OCI-LY1 (cell line): ENCODE measurements at regions not wholly inside any gene's neighbourhood (a gene's known extent, or its start where the extent isn't known, plus 50 kb on each side); places are given as distances from the start of the nearest gene placed in this dataset.

ENCODE experiments used
- H2AFZ ChIP-seq: fragments of 200-600 bp; sonication (generic), shearing (Covaris generic); 2 replicates; pipeline ENCODE4 v1.6.0; 2014; ENCODE audit warnings: antibody characterized with exemption, mild to moderate bottlenecking, low read length
- H3F3A ChIP-seq: fragments of 200-600 bp; sonication (generic), shearing (Covaris generic); 2 replicates; pipeline ENCODE4 v1.6.0; 2014; ENCODE audit warnings: mild to moderate bottlenecking, antibody characterized with exemption, low read length, moderate library complexity; ENCODE audit not compliant: insufficient read depth
- H3K27ac ChIP-seq: fragments of 200-600 bp; sonication (generic); 2 replicates; pipeline ENCODE4 v1.5.1; 2014; ENCODE audit warnings: low read length, mixed run types, mild to moderate bottlenecking, low read depth; ENCODE audit not compliant: poor library complexity, severe bottlenecking
- H3K27me3 ChIP-seq: fragments of 200-600 bp; sonication (generic); 2 replicates; pipeline ENCODE4 v1.6.0; 2014; ENCODE audit warnings: antibody characterized with exemption, mild to moderate bottlenecking, low read length, moderate library complexity; ENCODE audit not compliant: insufficient read depth
- H3K36me3 ChIP-seq: fragments of 200-600 bp; sonication (generic); 2 replicates; pipeline ENCODE4 v1.6.1; 2014; ENCODE audit warnings: mild to moderate bottlenecking, antibody characterized with exemption, low read length, moderate library complexity, mixed read lengths; ENCODE audit not compliant: insufficient read depth
- H3K4me1 ChIP-seq: fragments of 200-600 bp; sonication (generic); 2 replicates; pipeline ENCODE4 v1.5.1; 2014; ENCODE audit warnings: mild to moderate bottlenecking, low read length, moderate library complexity; ENCODE audit not compliant: insufficient read depth, severe bottlenecking
- H3K4me2 ChIP-seq: fragments of 200-600 bp; sonication (generic), shearing (Covaris generic); 2 replicates; pipeline ENCODE4 v1.6.1; 2014; ENCODE audit warnings: low read length
- H3K4me3 ChIP-seq: fragments of 200-600 bp; sonication (generic); 2 replicates; pipeline ENCODE4 v1.5.1; 2014; ENCODE audit warnings: low read length, low read depth, mild to moderate bottlenecking, mixed read lengths; ENCODE audit not compliant: poor library complexity, severe bottlenecking
- H3K79me2 ChIP-seq: fragments of 200-600 bp; shearing (Covaris generic); 2 replicates; pipeline ENCODE4 v1.6.1; 2016; ENCODE audit warnings: mixed run types, low read length, mixed read lengths; ENCODE audit not compliant: insufficient read depth
- H3K9ac ChIP-seq: fragments of 200-600 bp; sonication (generic), shearing (Covaris generic); 2 replicates; pipeline ENCODE4 v1.6.1; 2014; ENCODE audit warnings: mild to moderate bottlenecking, low read length, mixed read lengths
- H3K9me2 ChIP-seq: fragments of 200-600 bp; sonication (generic), shearing (Covaris generic); 2 replicates; pipeline ENCODE4 v1.6.1; 2014; ENCODE audit warnings: low read depth, mild to moderate bottlenecking, low read length, mixed read lengths
- H3K9me3 ChIP-seq: fragments of 200-600 bp; shearing (Covaris generic); 2 replicates; pipeline ENCODE4 v1.6.1; 2014; ENCODE audit warnings: low read length, mixed read lengths
- H4K20me1 ChIP-seq: fragments of 200-600 bp; sonication (generic), shearing (Covaris generic); 2 replicates; pipeline ENCODE4 v1.6.0; 2016; ENCODE audit warnings: mild to moderate bottlenecking, low read length; ENCODE audit not compliant: insufficient read depth
- EZH2 ChIP-seq: fragments of 200-600 bp; sonication (generic), shearing (Covaris generic); IDR thresholded peaks from 2 replicates; pipeline ENCODE4 v1.8.0; 2017; ENCODE audit warnings: borderline replicate concordance, mixed run types, mild to moderate bottlenecking, antibody characterized with exemption, low read length, moderate library complexity, mixed read lengths
- TF ChIP-seq, protein P1 (sequence below): fragments of 200-600 bp; sonication (generic), shearing (Covaris generic); IDR thresholded peaks from 2 replicates; pipeline ENCODE4 v1.5.1; 2017; ENCODE audit warnings: mild to moderate bottlenecking, antibody characterized with exemption, low read length, moderate library complexity, mixed read lengths

DNA sequence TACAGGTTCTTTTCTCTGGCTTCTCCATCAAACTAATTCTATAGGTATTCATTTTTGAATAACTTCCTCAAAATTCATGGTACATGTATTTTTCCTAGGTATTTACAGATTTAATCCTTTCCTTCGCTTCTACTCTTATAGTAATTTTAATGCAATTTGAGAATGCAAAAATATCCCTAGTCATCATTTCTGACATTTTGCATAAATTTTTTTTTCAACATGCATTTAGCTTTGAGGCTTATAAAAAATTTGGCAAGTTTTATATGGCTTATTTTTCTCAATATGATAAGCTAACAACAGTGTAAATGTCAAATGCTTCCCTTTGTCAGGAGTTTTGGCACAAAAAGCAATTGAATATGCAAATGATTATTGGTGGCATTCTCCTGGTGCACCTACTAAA, 872.6 kb downstream of the FLRT2 start:
- Histone ChIP-seq H2AFZ (no peak overlapping the region), H3K4me2 (no peak overlapping the region), H3K4me1 (no peaks in the 10 kb centered on the region), H3K9ac (no peak overlapping the region), H3K36me3 (no peaks in the 10 kb centered on the region), H3K9me2 (no peaks in the 10 kb centered on the region), H3K9me3 (no peaks in the 10 kb centered on the region), H3K79me2 (no peaks in the 10 kb centered on the region), H3F3A (no peaks in the 10 kb centered on the region), H4K20me1 (no peaks in the 10 kb centered on the region), H3K4me3 (no peak overlapping the region), H3K27ac (no peak overlapping the region), H3K27me3 (no peaks in the 10 kb centered on the region)
- TF ChIP-seq, protein P1, sequence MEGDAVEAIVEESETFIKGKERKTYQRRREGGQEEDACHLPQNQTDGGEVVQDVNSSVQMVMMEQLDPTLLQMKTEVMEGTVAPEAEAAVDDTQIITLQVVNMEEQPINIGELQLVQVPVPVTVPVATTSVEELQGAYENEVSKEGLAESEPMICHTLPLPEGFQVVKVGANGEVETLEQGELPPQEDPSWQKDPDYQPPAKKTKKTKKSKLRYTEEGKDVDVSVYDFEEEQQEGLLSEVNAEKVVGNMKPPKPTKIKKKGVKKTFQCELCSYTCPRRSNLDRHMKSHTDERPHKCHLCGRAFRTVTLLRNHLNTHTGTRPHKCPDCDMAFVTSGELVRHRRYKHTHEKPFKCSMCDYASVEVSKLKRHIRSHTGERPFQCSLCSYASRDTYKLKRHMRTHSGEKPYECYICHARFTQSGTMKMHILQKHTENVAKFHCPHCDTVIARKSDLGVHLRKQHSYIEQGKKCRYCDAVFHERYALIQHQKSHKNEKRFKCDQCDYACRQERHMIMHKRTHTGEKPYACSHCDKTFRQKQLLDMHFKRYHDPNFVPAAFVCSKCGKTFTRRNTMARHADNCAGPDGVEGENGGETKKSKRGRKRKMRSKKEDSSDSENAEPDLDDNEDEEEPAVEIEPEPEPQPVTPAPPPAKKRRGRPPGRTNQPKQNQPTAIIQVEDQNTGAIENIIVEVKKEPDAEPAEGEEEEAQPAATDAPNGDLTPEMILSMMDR = no peak
- no peak for TF ChIP-seq EZH2

DNA sequence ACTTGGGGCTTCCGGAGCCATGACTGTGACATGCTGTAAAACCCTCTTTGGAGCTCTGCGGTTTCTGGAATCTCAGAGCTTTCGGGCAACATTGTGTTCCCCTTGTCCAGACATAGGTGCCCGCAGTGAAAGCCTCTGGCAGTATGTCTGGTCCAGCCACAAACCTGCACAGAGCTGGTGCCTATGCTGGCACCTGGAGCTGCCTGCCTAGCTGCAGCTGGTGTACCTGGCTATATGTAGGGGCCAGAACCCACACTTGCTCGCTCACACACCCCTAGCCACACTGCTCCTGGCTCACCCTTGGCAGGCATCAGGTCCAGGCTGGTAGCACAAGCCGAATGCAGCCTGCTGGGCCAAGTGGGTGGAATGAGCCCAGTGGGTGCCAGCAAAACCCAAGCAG, 861.1 kb downstream of the FLRT2 start:
- Histone ChIP-seq H3K27ac (no peak overlapping the region), H3K36me3 (no peaks in the 10 kb centered on the region), H3K9me2 (no peaks in the 10 kb centered on the region), H4K20me1 (no peaks in the 10 kb centered on the region), H3K79me2 (no peaks in the 10 kb centered on the region), H3K4me1 (no peaks in the 10 kb centered on the region), H3K9ac (no peak overlapping the region), H3K4me3 (no peak overlapping the region), H2AFZ (no peak overlapping the region), H3K27me3 (no peaks in the 10 kb centered on the region), H3K9me3 (no peaks in the 10 kb centered on the region), H3F3A (no peaks in the 10 kb centered on the region), H3K4me2 (no peak overlapping the region)
- no peak for TF ChIP-seq EZH2
- TF ChIP-seq, protein P1 = no peak

DNA sequence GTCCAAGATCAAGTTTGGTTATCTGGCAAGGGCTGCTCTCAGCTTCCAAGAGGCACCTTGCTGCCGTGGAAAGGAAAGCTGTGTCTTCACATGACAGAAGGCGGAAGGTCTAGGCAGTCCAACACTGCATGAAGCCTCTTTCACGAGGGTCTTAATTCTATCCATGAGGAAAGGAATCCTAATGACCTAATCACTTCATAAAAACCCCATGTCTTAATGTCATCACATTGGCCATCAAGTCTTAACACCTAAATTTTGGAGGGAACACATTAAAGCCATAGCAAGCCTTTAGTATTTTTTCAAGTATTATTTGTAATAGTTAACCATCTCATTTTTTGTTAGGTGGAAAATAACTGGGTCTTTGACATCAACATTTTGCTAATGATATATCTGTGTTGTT, 858.3 kb downstream of the FLRT2 start:
- Histone ChIP-seq H3K9me3 (no peaks in the 10 kb centered on the region), H2AFZ (no peak overlapping the region)

More for the DNA sequence above, 858.3 kb downstream of the FLRT2 start:
- no peaks in the 10 kb centered on the region for H3K4me1 ChIP-seq
- H4K20me1 ChIP-seq = no peaks in the 10 kb centered on the region
- no peaks in the 10 kb centered on the region for H3K27me3 ChIP-seq
- no peaks in the 10 kb centered on the region for H3K9me2 ChIP-seq
- H3K4me2 ChIP-seq = no peak overlapping the region
- no peak overlapping the region for H3K4me3 ChIP-seq
- TF ChIP-seq EZH2 = no peak
- TF ChIP-seq, protein P1 = no peak
- H3F3A ChIP-seq = no peaks in the 10 kb centered on the region
- no peaks in the 10 kb centered on the region for H3K36me3 ChIP-seq
- no peak overlapping the region for H3K9ac ChIP-seq
- H3K79me2 ChIP-seq = no peaks in the 10 kb centered on the region
- H3K27ac ChIP-seq = no peak overlapping the region
